IPS-NIHi11 (cell line): ENCODE measurements at regions not wholly inside any gene's neighbourhood (a gene's known extent, or its start where the extent isn't known, plus 50 kb on each side); places are given as distances from the start of the nearest gene placed in this dataset.
A peak's percentile ranks its signal among the peaks of the same experiment; 100 is the strongest.

Experiments
- DNase-seq: peaks from one replicate; pipeline ENCODE4 v3.0.0; 2012; ENCODE audit warnings: mixed read lengths, low spot score

- no peak for DNase-seq
These were observed 303.8 kb upstream of the MAN1A1 start for GRCh38 chr6:119653329-119653728.

GRCh38 chr6:119649531-119649930 is 300.0 kb upstream of the MAN1A1 start:
- DNase-seq: no peak

- no peak for DNase-seq
These were observed 297.7 kb upstream of the MAN1A1 start for GRCh38 chr6:119647309-119647708.

- no peak for DNase-seq
These were observed 294.3 kb upstream of the MAN1A1 start for GRCh38 chr6:119643876-119644275.

- DNase-seq: no peak
These were observed 288.2 kb upstream of the MAN1A1 start for GRCh38 chr6:119637768-119638167.

GRCh38 chr6:119636060-119636459 is 286.5 kb upstream of the MAN1A1 start:
- no peak for DNase-seq

GRCh38 chr6:119633461-119633860 is 283.9 kb upstream of the MAN1A1 start:
- no peak for DNase-seq

GRCh38 chr6:119630561-119631192 is 281.1 kb upstream of the MAN1A1 start:
- no peak for DNase-seq

GRCh38 chr6:119628691-119629594 is 279.4 kb upstream of the MAN1A1 start:
- no peak for DNase-seq

- DNase-seq: no peak
These were observed 278.5 kb upstream of the MAN1A1 start for GRCh38 chr6:119627908-119628669.

GRCh38 chr6:119626884-119627619 is 277.5 kb upstream of the MAN1A1 start:
- DNase-seq: no peak

- DNase-seq: no peak
These were observed 271.4 kb upstream of the MAN1A1 start for GRCh38 chr6:119620846-119621555.

GRCh38 chr6:119614138-119614537 is 264.6 kb upstream of the MAN1A1 start:
- no peak for DNase-seq

GRCh38 chr6:119612911-119613381 is 263.4 kb upstream of the MAN1A1 start:
- DNase-seq: no peak

- DNase-seq: no peak
These were observed 262.8 kb upstream of the MAN1A1 start for GRCh38 chr6:119612176-119612891.

- DNase-seq: no peak
These were observed 261.2 kb upstream of the MAN1A1 start for GRCh38 chr6:119610754-119611153.

- DNase-seq: no peak
These were observed 260.7 kb upstream of the MAN1A1 start for GRCh38 chr6:119610265-119610664.

GRCh38 chr6:119609865-119610264 is 260.3 kb upstream of the MAN1A1 start:
- DNase-seq: no peak

- peak; percentile 35 for DNase-seq
These were observed 259.4 kb upstream of the MAN1A1 start for GRCh38 chr6:119608994-119609393.

GRCh38 chr6:119604124-119604523 is 254.6 kb upstream of the MAN1A1 start:
- DNase-seq: no peak

- DNase-seq: no peak
These were observed 253.9 kb upstream of the MAN1A1 start for GRCh38 chr6:119603501-119603900.
